ENCODE measurements at regions not wholly inside any gene's neighbourhood (a gene's known extent, or its start where the extent isn't known, plus 50 kb on each side); places are given as distances from the start of the nearest gene placed in this dataset.
"Not testable (repeated sequence)": the region's sequence is repeated elsewhere in the genome, so short reads cannot be mapped to it uniquely, and the experiment has no call there.

- Mint-ChIP-seq H3K27me3 (no peaks in the 10 kb centered on the region), H3K36me3 (ENCODE audit: low read depth) (no peaks in the 10 kb centered on the region), H3K4me1 (ENCODE audit: low read depth) (no peaks in the 10 kb centered on the region), H3K27ac (no peak overlapping the region), H3K4me3 (no peak overlapping the region), H3K9me3 (no peaks in the 10 kb centered on the region)
- intact Hi-C loops (cut with micrococcal nuclease) = no loop called here
Observed at GRCh38 chr5:3179220-3179619, 416.4 kb upstream of the IRX1 start.

GRCh38 chr5:3177338-3177737, 418.3 kb upstream of the IRX1 start:
- Mint-ChIP-seq H3K27ac (no peak overlapping the region), H3K4me1 (ENCODE audit: low read depth) (no peaks in the 10 kb centered on the region), H3K4me3 (no peak overlapping the region), H3K36me3 (ENCODE audit: low read depth) (no peaks in the 10 kb centered on the region), H3K27me3 (no peaks in the 10 kb centered on the region), H3K9me3 (no peaks in the 10 kb centered on the region)
- intact Hi-C loops (cut with micrococcal nuclease) = no loop called here

- no peak overlapping the region for H3K27ac Mint-ChIP-seq
- intact Hi-C loops (cut with micrococcal nuclease) = no loop called here
- no peaks in the 10 kb centered on the region for H3K36me3 Mint-ChIP-seq (ENCODE audit: low read depth)
- no peak overlapping the region for H3K4me3 Mint-ChIP-seq
- no peaks in the 10 kb centered on the region for H3K27me3 Mint-ChIP-seq
- H3K4me1 Mint-ChIP-seq (ENCODE audit: low read depth) = no peaks in the 10 kb centered on the region
- no peaks in the 10 kb centered on the region for H3K9me3 Mint-ChIP-seq
Observed at GRCh38 chr5:3175416-3175815, 420.2 kb upstream of the IRX1 start.

GRCh38 chr5:3167473-3167872, 416.0 kb upstream of the IRX2 start:
- H3K36me3 Mint-ChIP-seq (ENCODE audit: low read depth) = no peaks in the 10 kb centered on the region
- H3K27me3 Mint-ChIP-seq = no peaks in the 10 kb centered on the region
- no peak overlapping the region for H3K27ac Mint-ChIP-seq
- H3K4me1 Mint-ChIP-seq (ENCODE audit: low read depth) = no peaks in the 10 kb centered on the region
- no peak overlapping the region for H3K4me3 Mint-ChIP-seq
- H3K9me3 Mint-ChIP-seq = peaks cover 28% of the 10 kb centered on the region
- intact Hi-C loops (cut with micrococcal nuclease) = no loop called here

- Mint-ChIP-seq H3K27me3 (no peaks in the 10 kb centered on the region), H3K4me1 (ENCODE audit: low read depth) (no peaks in the 10 kb centered on the region), H3K9me3 (peaks cover 50% of the 10 kb centered on the region), H3K36me3 (ENCODE audit: low read depth) (no peaks in the 10 kb centered on the region), H3K4me3 (no peak overlapping the region), H3K27ac (no peak overlapping the region)
- intact Hi-C loops (cut with micrococcal nuclease) = no loop called here
Observed at GRCh38 chr5:3163626-3164025, 412.1 kb upstream of the IRX2 start.

- Mint-ChIP-seq H3K4me3 (no peak overlapping the region), H3K36me3 (ENCODE audit: low read depth) (no peaks in the 10 kb centered on the region), H3K27me3 (no peaks in the 10 kb centered on the region), H3K9me3 (peaks cover 35% of the 10 kb centered on the region), H3K4me1 (ENCODE audit: low read depth) (no peaks in the 10 kb centered on the region), H3K27ac (no peak overlapping the region)
- intact Hi-C loops (cut with micrococcal nuclease) = no loop called here
Observed at GRCh38 chr5:3161672-3162071, 410.2 kb upstream of the IRX2 start.

- Mint-ChIP-seq H3K9me3 (peaks cover 20% of the 10 kb centered on the region), H3K4me3 (no peak overlapping the region), H3K4me1 (ENCODE audit: low read depth) (no peaks in the 10 kb centered on the region), H3K27me3 (no peaks in the 10 kb centered on the region), H3K36me3 (ENCODE audit: low read depth) (no peaks in the 10 kb centered on the region), H3K27ac (no peak overlapping the region)
- intact Hi-C loops (cut with micrococcal nuclease) = no loop called here
Observed at GRCh38 chr5:3157214-3157613, 405.7 kb upstream of the IRX2 start.

GRCh38 chr5:3155717-3156116, 404.2 kb upstream of the IRX2 start:
- Mint-ChIP-seq H3K4me3 (no peak overlapping the region), H3K9me3 (peaks cover 19% of the 10 kb centered on the region), H3K4me1 (ENCODE audit: low read depth) (no peaks in the 10 kb centered on the region), H3K27me3 (no peaks in the 10 kb centered on the region), H3K27ac (no peak overlapping the region), H3K36me3 (ENCODE audit: low read depth) (no peaks in the 10 kb centered on the region)
- intact Hi-C loops (cut with micrococcal nuclease) = no loop called here

- Mint-ChIP-seq H3K9me3 (peaks cover 19% of the 10 kb centered on the region), H3K4me3 (no peak overlapping the region), H3K4me1 (ENCODE audit: low read depth) (no peaks in the 10 kb centered on the region), H3K27me3 (no peaks in the 10 kb centered on the region), H3K27ac (no peak overlapping the region), H3K36me3 (ENCODE audit: low read depth) (no peaks in the 10 kb centered on the region)
- intact Hi-C loops (cut with micrococcal nuclease) = no loop called here
Observed at GRCh38 chr5:3155046-3155445, 403.6 kb upstream of the IRX2 start.

- no peak overlapping the region for H3K27ac Mint-ChIP-seq
- H3K36me3 Mint-ChIP-seq (ENCODE audit: low read depth) = no peaks in the 10 kb centered on the region
- peaks cover 22% of the 10 kb centered on the region for H3K9me3 Mint-ChIP-seq
- intact Hi-C loops (cut with micrococcal nuclease) = no loop called here
- no peaks in the 10 kb centered on the region for H3K27me3 Mint-ChIP-seq
- H3K4me3 Mint-ChIP-seq = no peak overlapping the region
- no peaks in the 10 kb centered on the region for H3K4me1 Mint-ChIP-seq (ENCODE audit: low read depth)
Observed at GRCh38 chr5:3153906-3154305, 402.4 kb upstream of the IRX2 start.

GRCh38 chr5:3153226-3153858, 401.9 kb upstream of the IRX2 start:
- intact Hi-C loops (cut with micrococcal nuclease) = no loop called here
- no peak overlapping the region for H3K27ac Mint-ChIP-seq
- H3K27me3 Mint-ChIP-seq = no peaks in the 10 kb centered on the region
- H3K4me3 Mint-ChIP-seq = no peak overlapping the region
- no peaks in the 10 kb centered on the region for H3K36me3 Mint-ChIP-seq (ENCODE audit: low read depth)
- H3K4me1 Mint-ChIP-seq (ENCODE audit: low read depth) = no peaks in the 10 kb centered on the region
- H3K9me3 Mint-ChIP-seq = peaks cover 22% of the 10 kb centered on the region

- Mint-ChIP-seq H3K4me3 (no peak overlapping the region), H3K36me3 (ENCODE audit: low read depth) (no peaks in the 10 kb centered on the region), H3K4me1 (ENCODE audit: low read depth) (no peaks in the 10 kb centered on the region), H3K27me3 (no peaks in the 10 kb centered on the region), H3K27ac (no peak overlapping the region), H3K9me3 (peaks cover 22% of the 10 kb centered on the region)
- intact Hi-C loops (cut with micrococcal nuclease) = no loop called here
Observed at GRCh38 chr5:3149899-3150298, 398.4 kb upstream of the IRX2 start.

GRCh38 chr5:3147405-3147804, 395.9 kb upstream of the IRX2 start:
- H3K36me3 Mint-ChIP-seq (ENCODE audit: low read depth); H3K27me3 Mint-ChIP-seq; intact Hi-C loops (cut with micrococcal nuclease); H3K4me1 Mint-ChIP-seq (ENCODE audit: low read depth); H3K4me3 Mint-ChIP-seq; H3K27ac Mint-ChIP-seq: not testable (repeated sequence)
- H3K9me3 Mint-ChIP-seq = peaks cover 22% of the 10 kb centered on the region

GRCh38 chr5:3145641-3146040, 394.2 kb upstream of the IRX2 start:
- H3K36me3 Mint-ChIP-seq (ENCODE audit: low read depth) = no peaks in the 10 kb centered on the region
- no peaks in the 10 kb centered on the region for H3K27me3 Mint-ChIP-seq
- H3K9me3 Mint-ChIP-seq = peaks cover 14% of the 10 kb centered on the region
- H3K4me3 Mint-ChIP-seq = no peak overlapping the region
- intact Hi-C loops (cut with micrococcal nuclease) = no loop called here
- H3K27ac Mint-ChIP-seq = no peak overlapping the region
- H3K4me1 Mint-ChIP-seq (ENCODE audit: low read depth) = no peaks in the 10 kb centered on the region

- Mint-ChIP-seq H3K36me3 (ENCODE audit: low read depth) (no peaks in the 10 kb centered on the region), H3K27ac (no peak overlapping the region), H3K4me1 (ENCODE audit: low read depth) (no peaks in the 10 kb centered on the region), H3K27me3 (no peaks in the 10 kb centered on the region), H3K4me3 (no peak overlapping the region), H3K9me3 (no peaks in the 10 kb centered on the region)
- intact Hi-C loops (cut with micrococcal nuclease) = no loop called here
Observed at GRCh38 chr5:3143382-3143781, 391.9 kb upstream of the IRX2 start.
